ENCODE measurements at regions not wholly inside any gene's neighbourhood (a gene's known extent, or its start where the extent isn't known, plus 50 kb on each side); places are given as distances from the start of the nearest gene placed in this dataset.
"Not testable (repeated sequence)": the region's sequence is repeated elsewhere in the genome, so short reads cannot be mapped to it uniquely, and the experiment has no call there.

DNA sequence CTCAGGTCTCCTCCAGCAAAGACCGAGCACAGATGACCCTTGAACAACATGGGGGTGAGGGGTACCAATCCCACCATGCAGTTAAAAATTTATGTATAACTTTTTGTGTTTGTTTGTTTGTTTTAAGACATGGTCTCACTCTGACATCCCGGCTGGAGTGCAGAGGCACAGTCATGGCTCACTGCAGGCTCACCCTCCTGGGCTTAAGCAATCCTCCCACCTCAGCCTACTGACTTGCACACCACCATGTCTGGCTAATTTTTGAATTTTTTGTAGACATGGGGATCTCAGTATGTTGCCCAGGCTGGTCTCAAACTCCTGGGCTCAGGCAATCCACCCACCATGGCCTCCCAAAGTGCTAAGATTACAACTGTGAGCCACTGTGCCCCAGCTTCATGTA, 231.0 kb upstream of the PIK3R1 start:
- Histone ChIP-seq H3K27ac (ENCODE audit: low read depth in 1 of 2, low read length in 2 of 2) (no peak overlapping the region), H3K4me1 (ENCODE audit: insufficient read depth, low read length) (no peaks in the 10 kb centered on the region), H3K9me3 (ENCODE audit: control insufficient read depth in 1 of 2, insufficient read depth in 1 of 2, low read length in 2 of 2) (no peaks in the 10 kb centered on the region), H3K27me3 (ENCODE audit: control insufficient read depth in 1 of 2, insufficient read depth in 2 of 2, low read length in 2 of 2) (no peaks in the 10 kb centered on the region), H3K36me3 (ENCODE audit: insufficient read depth, low read length) (no peaks in the 10 kb centered on the region), H3K4me3 (ENCODE audit: low read length) (no peak overlapping the region)
- Mint-ChIP-seq H3K36me3 (ENCODE audit: low read depth) (no peaks in the 10 kb centered on the region), H3K27me3 (no peaks in the 10 kb centered on the region), H3K9me3 (no peaks in the 10 kb centered on the region), H3K27ac (no peak overlapping the region), H3K4me1 (ENCODE audit: low read depth) (no peaks in the 10 kb centered on the region), H3K4me3 (no peak overlapping the region)
- intact Hi-C loops (cut with DNase I, micrococcal nuclease): no loop called here
- TF ChIP-seq, protein P1, sequence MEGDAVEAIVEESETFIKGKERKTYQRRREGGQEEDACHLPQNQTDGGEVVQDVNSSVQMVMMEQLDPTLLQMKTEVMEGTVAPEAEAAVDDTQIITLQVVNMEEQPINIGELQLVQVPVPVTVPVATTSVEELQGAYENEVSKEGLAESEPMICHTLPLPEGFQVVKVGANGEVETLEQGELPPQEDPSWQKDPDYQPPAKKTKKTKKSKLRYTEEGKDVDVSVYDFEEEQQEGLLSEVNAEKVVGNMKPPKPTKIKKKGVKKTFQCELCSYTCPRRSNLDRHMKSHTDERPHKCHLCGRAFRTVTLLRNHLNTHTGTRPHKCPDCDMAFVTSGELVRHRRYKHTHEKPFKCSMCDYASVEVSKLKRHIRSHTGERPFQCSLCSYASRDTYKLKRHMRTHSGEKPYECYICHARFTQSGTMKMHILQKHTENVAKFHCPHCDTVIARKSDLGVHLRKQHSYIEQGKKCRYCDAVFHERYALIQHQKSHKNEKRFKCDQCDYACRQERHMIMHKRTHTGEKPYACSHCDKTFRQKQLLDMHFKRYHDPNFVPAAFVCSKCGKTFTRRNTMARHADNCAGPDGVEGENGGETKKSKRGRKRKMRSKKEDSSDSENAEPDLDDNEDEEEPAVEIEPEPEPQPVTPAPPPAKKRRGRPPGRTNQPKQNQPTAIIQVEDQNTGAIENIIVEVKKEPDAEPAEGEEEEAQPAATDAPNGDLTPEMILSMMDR (IDR thresholded peaks at IDR 0.05): no peak
- POLR2A ChIA-PET: no interaction called here
- CTCF ChIA-PET: no interaction called here
- ATAC-seq (ENCODE audit: poor library complexity): no peak
- no peak for DNase-seq

DNA sequence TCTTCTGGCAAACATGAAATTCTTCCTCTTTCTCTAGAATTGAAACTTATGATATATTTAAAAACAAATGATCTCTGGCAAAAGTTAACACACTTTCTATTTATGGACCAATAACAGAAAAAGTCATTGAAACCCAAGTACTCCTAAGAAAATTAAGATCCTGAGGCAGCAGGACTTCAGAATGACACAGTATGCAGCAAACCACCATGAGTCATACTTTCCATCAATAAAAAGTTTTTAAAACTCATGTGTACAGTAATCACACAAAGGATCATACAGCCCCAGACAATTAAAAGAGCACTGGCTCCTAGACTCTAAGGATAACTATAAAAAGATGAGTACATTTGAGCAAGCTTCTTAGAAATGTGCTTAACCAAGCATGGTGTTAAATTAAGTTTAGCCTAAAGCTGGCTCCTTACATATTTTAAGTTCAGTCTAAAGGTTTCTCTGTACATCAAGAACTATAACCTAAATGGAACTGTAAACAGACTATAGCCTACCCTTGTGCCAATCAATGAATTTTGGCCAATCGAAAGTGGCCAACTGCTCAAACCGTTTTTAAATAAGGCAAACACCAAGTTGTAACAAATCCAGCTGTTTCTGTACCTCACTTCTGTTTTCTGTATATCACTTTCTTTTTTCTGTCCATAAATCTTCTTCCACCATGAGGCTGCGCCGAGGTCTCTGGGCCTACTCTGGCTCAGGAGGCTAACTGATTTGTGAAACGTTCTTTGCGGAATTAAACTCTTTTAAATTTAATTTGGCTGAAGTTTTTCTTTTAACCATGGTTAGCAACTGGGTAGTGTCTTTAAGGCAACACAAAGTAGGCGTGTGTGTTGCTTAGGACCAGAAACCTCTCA, 232.1 kb upstream of the PIK3R1 start:
- Mint-ChIP-seq H3K4me1 (ENCODE audit: low read depth) (no peaks in the 10 kb centered on the region), H3K4me3 (no peak overlapping the region), H3K27me3 (no peaks in the 10 kb centered on the region), H3K27ac (no peak overlapping the region), H3K36me3 (ENCODE audit: low read depth) (no peaks in the 10 kb centered on the region), H3K9me3 (no peaks in the 10 kb centered on the region)
- ChIA-PET CTCF (no interaction called here), POLR2A (no interaction called here)
- Histone ChIP-seq H3K27ac (ENCODE audit: low read depth in 1 of 2, low read length in 2 of 2) (no peak overlapping the region), H3K4me3 (ENCODE audit: low read length) (no peak overlapping the region), H3K9me3 (ENCODE audit: control insufficient read depth in 1 of 2, insufficient read depth in 1 of 2, low read length in 2 of 2) (no peaks in the 10 kb centered on the region), H3K36me3 (ENCODE audit: insufficient read depth, low read length) (no peaks in the 10 kb centered on the region), H3K4me1 (ENCODE audit: insufficient read depth, low read length) (no peaks in the 10 kb centered on the region), H3K27me3 (ENCODE audit: control insufficient read depth in 1 of 2, insufficient read depth in 2 of 2, low read length in 2 of 2) (no peaks in the 10 kb centered on the region)
- ATAC-seq (ENCODE audit: poor library complexity) (no peak), DNase-seq (peak in 1 of 14 experiments; percentile 10)
- intact Hi-C loops (cut with DNase I, micrococcal nuclease): no loop called here
- TF ChIP-seq, protein P1 (IDR thresholded peaks at IDR 0.05): no peak

DNA sequence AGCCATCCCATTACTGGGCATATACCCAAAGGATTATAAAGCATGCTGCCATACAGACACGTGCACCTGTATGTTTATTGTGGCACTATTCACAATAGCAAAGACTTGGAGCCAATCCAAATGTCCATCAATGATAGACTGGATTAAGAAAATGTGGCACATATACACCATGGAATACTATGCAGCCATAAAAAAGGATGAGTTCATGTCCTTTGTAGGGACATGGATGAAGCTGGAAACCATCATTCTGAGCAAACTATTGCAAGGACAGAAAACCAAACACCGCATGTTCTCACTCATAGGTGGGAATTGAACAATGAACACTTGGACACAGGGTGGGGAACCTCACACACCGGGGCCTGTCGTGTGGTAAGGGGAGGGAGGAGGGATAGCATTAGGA, 233.4 kb upstream of the PIK3R1 start:
- H3K4me1 ChIP-seq (ENCODE audit: insufficient read depth, low read length); H3K4me3 ChIP-seq (ENCODE audit: low read length); H3K27ac Mint-ChIP-seq; H3K4me3 Mint-ChIP-seq; POLR2A ChIA-PET; H3K4me1 Mint-ChIP-seq (ENCODE audit: low read depth); H3K27me3 Mint-ChIP-seq; DNase-seq; H3K9me3 ChIP-seq (ENCODE audit: control insufficient read depth in 1 of 2, insufficient read depth in 1 of 2, low read length in 2 of 2); H3K27ac ChIP-seq (ENCODE audit: low read depth in 1 of 2, low read length in 2 of 2); H3K27me3 ChIP-seq (ENCODE audit: control insufficient read depth in 1 of 2, insufficient read depth in 2 of 2, low read length in 2 of 2); CTCF ChIA-PET; H3K9me3 Mint-ChIP-seq; intact Hi-C loops (cut with DNase I, micrococcal nuclease); ATAC-seq (ENCODE audit: poor library complexity); H3K36me3 ChIP-seq (ENCODE audit: insufficient read depth, low read length); H3K36me3 Mint-ChIP-seq (ENCODE audit: low read depth): not testable (repeated sequence)

DNA sequence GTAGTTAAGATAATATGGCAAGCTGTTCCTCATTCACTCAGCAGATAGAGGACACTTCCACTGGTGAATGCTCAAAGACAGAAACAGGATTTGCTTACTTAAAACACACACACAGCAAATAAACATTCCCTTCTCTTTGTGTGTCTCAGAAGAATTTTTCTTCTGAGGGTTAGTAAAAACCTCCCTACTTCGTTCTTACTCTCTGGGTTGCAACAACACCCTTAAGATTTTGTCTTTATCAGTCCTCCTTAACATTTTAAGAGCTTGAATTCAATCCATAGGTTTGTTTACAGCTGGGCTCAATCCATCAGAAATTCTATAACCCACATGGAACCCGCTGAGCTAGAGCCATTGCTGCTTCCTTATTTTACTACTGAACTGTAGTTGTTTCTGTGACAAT, 237.4 kb upstream of the PIK3R1 start:
- no peak overlapping the region for H3K4me3 Mint-ChIP-seq
- H3K27ac Mint-ChIP-seq: no peak overlapping the region
- no peaks in the 10 kb centered on the region for H3K27me3 ChIP-seq (ENCODE audit: control insufficient read depth in 1 of 2, insufficient read depth in 2 of 2, low read length in 2 of 2)
- TF ChIP-seq, protein P1 (IDR thresholded peaks at IDR 0.05): no peak
- H3K4me1 Mint-ChIP-seq (ENCODE audit: low read depth): no peaks in the 10 kb centered on the region
- CTCF ChIA-PET: no interaction called here
- H3K9me3 ChIP-seq (ENCODE audit: control insufficient read depth in 1 of 2, insufficient read depth in 1 of 2, low read length in 2 of 2): no peaks in the 10 kb centered on the region
- no peaks in the 10 kb centered on the region for H3K9me3 Mint-ChIP-seq
- intact Hi-C loops (cut with DNase I, micrococcal nuclease): no loop called here
- POLR2A ChIA-PET: no interaction called here
- H3K4me1 ChIP-seq (ENCODE audit: insufficient read depth, low read length): no peaks in the 10 kb centered on the region
- no peak for ATAC-seq (ENCODE audit: poor library complexity)
- no peaks in the 10 kb centered on the region for H3K36me3 ChIP-seq (ENCODE audit: insufficient read depth, low read length)
- DNase-seq: no peak
- no peaks in the 10 kb centered on the region for H3K27me3 Mint-ChIP-seq
- no peak overlapping the region for H3K27ac ChIP-seq (ENCODE audit: low read depth in 1 of 2, low read length in 2 of 2)
- no peak overlapping the region for H3K4me3 ChIP-seq (ENCODE audit: low read length)
- no peaks in the 10 kb centered on the region for H3K36me3 Mint-ChIP-seq (ENCODE audit: low read depth)

Measured in CD4-positive, alpha-beta T cell (primary cell).